HEK293 (cell line): ENCODE measurements at regions not wholly inside any gene's neighbourhood (a gene's known extent, or its start where the extent isn't known, plus 50 kb on each side); places are given as distances from the start of the nearest gene placed in this dataset.

Experiments
- CTCF ChIA-PET: fragments of 350-600 bp; formaldehyde crosslinking; extraction: SDS; loops from one replicate; lab custom pipeline; 2021; ENCODE audit warnings: antibody characterized with exemption; lab: Yijun Ruan, JAX
- POLR2A ChIA-PET: fragments of 300-600 bp; formaldehyde crosslinking; extraction: SDS; loops from one replicate; lab custom pipeline; 2020; ENCODE audit warnings: antibody characterized with exemption, inconsistent platforms; lab: Yijun Ruan, JAX
- H3K27ac ChIP-seq: fragments of 200-500 bp; sonication (Bioruptor generic); 2 replicates; pipeline ENCODE4 v1.5.1; 2014; ENCODE audit warnings: low read depth, low read length, control low read depth, inconsistent platforms; ENCODE audit errors: extremely low read depth
- H3K36me3 ChIP-seq, 2 experiments: fragments of 200-500 bp in 1 of 2; sonication (Bioruptor generic) in 1 of 2; 1 replicate in 1 of 2; 2 replicates in 1 of 2; pipeline ENCODE4 v1.5.1; 2014 to 2017; ENCODE audit warnings: inconsistent platforms in 2 of 2, low read length in 2 of 2; ENCODE audit not compliant: control insufficient read depth in 2 of 2, insufficient read depth in 1 of 2
- H3K4me1 ChIP-seq: fragments of 200-500 bp; sonication (Bioruptor generic); 2 replicates; pipeline ENCODE4 v1.5.1; 2014; ENCODE audit warnings: mild to moderate bottlenecking, low read length, inconsistent platforms; ENCODE audit not compliant: control insufficient read depth, insufficient read depth
- H3K4me3 ChIP-seq: 2 replicates; pipeline ENCODE4 v1.5.1; 2011; ENCODE audit warnings: low read depth, mild to moderate bottlenecking, control low read depth, low read length, moderate library complexity
- H3K9me3 ChIP-seq: fragments of 200-500 bp; sonication (Bioruptor generic); 2 replicates; pipeline ENCODE4 v1.5.1; 2014; ENCODE audit warnings: low read depth, low read length, inconsistent platforms; ENCODE audit not compliant: control insufficient read depth, insufficient read depth
- SP2 ChIP-seq: fragments of 450-650 bp; formaldehyde crosslinking; IDR thresholded peaks from 2 replicates; pipeline ENCODE4 v1.5.1; 2016; ENCODE audit warnings: missing biosample characterization, missing genetic modification characterization
- ZEB2 ChIP-seq: fragments of 450-650 bp; formaldehyde crosslinking; IDR thresholded peaks from 2 replicates; pipeline ENCODE4 v1.5.1; 2016; ENCODE audit warnings: missing biosample characterization, missing genetic modification characterization
- ZNF19 ChIP-seq: fragments of 450-650 bp; formaldehyde crosslinking; IDR thresholded peaks from 2 replicates; pipeline ENCODE4; 2016; ENCODE audit warnings: missing biosample characterization, missing genetic modification characterization, low read depth
- ZNF292 ChIP-seq: fragments of 450-650 bp; formaldehyde crosslinking; IDR thresholded peaks from 2 replicates; pipeline ENCODE4 v1.5.1; 2016; ENCODE audit warnings: low read depth, missing biosample characterization, missing genetic modification characterization, borderline replicate concordance
- ZNF302 ChIP-seq: fragments of 450-650 bp; formaldehyde crosslinking; IDR thresholded peaks from 2 replicates; pipeline ENCODE4 v1.5.1; 2016; ENCODE audit warnings: missing biosample characterization, missing genetic modification characterization, low read depth
- ZNF311 ChIP-seq: fragments of 450-650 bp; formaldehyde crosslinking; IDR thresholded peaks from 2 replicates; pipeline ENCODE4 v1.5.1; 2017; ENCODE audit warnings: missing biosample characterization, missing genetic modification characterization, borderline replicate concordance
- ZNF335 ChIP-seq: fragments of 450-650 bp; formaldehyde crosslinking; conservative IDR thresholded peaks from 2 replicates; pipeline ENCODE4 v1.5.1; 2016; ENCODE audit warnings: missing biosample characterization, missing genetic modification characterization
- ZNF416 ChIP-seq: fragments of 450-650 bp; formaldehyde crosslinking; IDR thresholded peaks from 2 replicates; pipeline ENCODE4 v1.5.1; 2016; ENCODE audit warnings: missing biosample characterization, missing genetic modification characterization
- ZNF423 ChIP-seq: fragments of 450-650 bp; formaldehyde crosslinking; IDR thresholded peaks from 2 replicates; pipeline ENCODE4 v1.5.1; 2016; ENCODE audit warnings: missing biosample characterization, missing genetic modification characterization
- ZNF473 ChIP-seq: fragments of 450-650 bp; formaldehyde crosslinking; IDR thresholded peaks from 2 replicates; pipeline ENCODE4 v1.5.1; 2017; ENCODE audit warnings: missing biosample characterization, missing genetic modification characterization
- ZNF529 ChIP-seq: fragments of 450-650 bp; formaldehyde crosslinking; IDR thresholded peaks from 2 replicates; pipeline ENCODE4 v1.5.1; 2017; ENCODE audit warnings: missing genetic modification characterization, missing biosample characterization; ENCODE audit not compliant: insufficient replicate concordance
- ZNF544 ChIP-seq: fragments of 450-650 bp; formaldehyde crosslinking; IDR thresholded peaks from 2 replicates; pipeline ENCODE4 v1.5.0; 2017; ENCODE audit warnings: missing biosample characterization, missing genetic modification characterization
- ZNF549 ChIP-seq: fragments of 450-650 bp; IDR thresholded peaks from 2 replicates; pipeline ENCODE4 v1.5.1; 2018; ENCODE audit warnings: missing biosample characterization, missing genetic modification characterization, mild to moderate bottlenecking, inconsistent platforms, moderate library complexity
- ZNF555 ChIP-seq: fragments of 450-650 bp; formaldehyde crosslinking; conservative IDR thresholded peaks from 2 replicates; pipeline ENCODE4 v1.5.1; 2017; ENCODE audit warnings: missing biosample characterization, mild to moderate bottlenecking, missing genetic modification characterization, inconsistent platforms
- ZNF571 ChIP-seq: fragments of 450-650 bp; formaldehyde crosslinking; IDR thresholded peaks from 2 replicates; pipeline ENCODE4 v1.5.0; 2017; ENCODE audit warnings: missing biosample characterization, missing genetic modification characterization
- ZNF707 ChIP-seq: fragments of 450-650 bp; formaldehyde crosslinking; IDR thresholded peaks from 2 replicates; pipeline ENCODE4 v1.5.1; 2016; ENCODE audit warnings: missing biosample characterization, missing genetic modification characterization
- TF ChIP-seq, protein P1 (sequence below): fragments of 450-650 bp; formaldehyde crosslinking; IDR thresholded peaks from 2 replicates; pipeline ENCODE4 v1.5.1; 2017; ENCODE audit warnings: missing biosample characterization, missing genetic modification characterization
- TF ChIP-seq, protein P2 (sequence below): fragments of 450-650 bp; formaldehyde crosslinking; IDR thresholded peaks from 2 replicates; pipeline ENCODE4 v1.5.1; 2016; ENCODE audit warnings: missing biosample characterization, missing genetic modification characterization
- TF ChIP-seq, protein P3 (sequence below): fragments of 450-650 bp; formaldehyde crosslinking; IDR thresholded peaks from 2 replicates; pipeline ENCODE4 v1.5.1; 2016; ENCODE audit warnings: missing biosample characterization, missing genetic modification characterization
- TF ChIP-seq, protein P4 (sequence below): fragments of 450-650 bp; formaldehyde crosslinking; IDR thresholded peaks from 2 replicates; pipeline ENCODE4 v1.5.1; 2016; ENCODE audit warnings: missing biosample characterization, missing genetic modification characterization
- TF ChIP-seq, protein P5 (sequence below): fragments of 450-650 bp; formaldehyde crosslinking; IDR thresholded peaks from 2 replicates; pipeline ENCODE4 v1.5.1; 2016; ENCODE audit warnings: missing biosample characterization, missing genetic modification characterization
- TF ChIP-seq, protein P6 (sequence below): fragments of 450-650 bp; formaldehyde crosslinking; IDR thresholded peaks from 2 replicates; pipeline ENCODE4 v1.5.1; 2016; ENCODE audit warnings: missing biosample characterization, missing genetic modification characterization
- TF ChIP-seq, protein P7 (sequence below): fragments of 450-650 bp; formaldehyde crosslinking; IDR thresholded peaks from 2 replicates; pipeline ENCODE4 v1.5.1; 2016; ENCODE audit warnings: missing biosample characterization, missing genetic modification characterization, borderline replicate concordance

DNA sequence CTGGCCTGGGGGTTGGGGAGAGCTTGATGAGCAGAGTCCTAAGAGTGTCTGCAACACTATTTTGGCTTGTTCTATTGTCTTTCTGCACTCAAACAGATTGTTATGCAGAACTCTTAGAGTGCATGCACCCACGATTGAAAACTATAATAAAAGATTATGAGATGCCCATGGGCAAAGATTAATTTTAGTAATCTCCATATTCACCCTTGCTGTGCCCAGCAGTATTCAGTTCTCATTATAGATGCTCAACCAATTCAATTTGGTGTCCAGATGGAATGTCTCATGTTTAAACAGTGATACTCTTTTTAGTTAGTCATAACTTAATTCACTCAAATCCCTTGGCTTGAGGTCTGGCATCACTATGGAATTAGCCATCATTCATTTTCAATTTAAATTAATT is 952.5 kb downstream of the CDH8 start:
- no peak overlapping the region for H3K4me3 ChIP-seq
- ChIA-PET CTCF (no interaction called here), POLR2A (no interaction called here)
- TF ChIP-seq ZNF335 (tag by site-specific recombination) (no peak), ZNF19 (tag by site-specific recombination) (no peak), ZNF416 (tag by site-specific recombination) (no peak), ZNF292 (tag by site-specific recombination) (no peak), ZNF549 (tag by site-specific recombination) (no peak), ZNF302 (tag by site-specific recombination) (no peak), ZNF571 (tag by site-specific recombination) (no peak), ZNF423 (no peak), ZNF529 (no peak), ZNF544 (tag by site-specific recombination) (no peak), ZNF555 (tag by site-specific recombination) (no peak)
- TF ChIP-seq, protein P1, sequence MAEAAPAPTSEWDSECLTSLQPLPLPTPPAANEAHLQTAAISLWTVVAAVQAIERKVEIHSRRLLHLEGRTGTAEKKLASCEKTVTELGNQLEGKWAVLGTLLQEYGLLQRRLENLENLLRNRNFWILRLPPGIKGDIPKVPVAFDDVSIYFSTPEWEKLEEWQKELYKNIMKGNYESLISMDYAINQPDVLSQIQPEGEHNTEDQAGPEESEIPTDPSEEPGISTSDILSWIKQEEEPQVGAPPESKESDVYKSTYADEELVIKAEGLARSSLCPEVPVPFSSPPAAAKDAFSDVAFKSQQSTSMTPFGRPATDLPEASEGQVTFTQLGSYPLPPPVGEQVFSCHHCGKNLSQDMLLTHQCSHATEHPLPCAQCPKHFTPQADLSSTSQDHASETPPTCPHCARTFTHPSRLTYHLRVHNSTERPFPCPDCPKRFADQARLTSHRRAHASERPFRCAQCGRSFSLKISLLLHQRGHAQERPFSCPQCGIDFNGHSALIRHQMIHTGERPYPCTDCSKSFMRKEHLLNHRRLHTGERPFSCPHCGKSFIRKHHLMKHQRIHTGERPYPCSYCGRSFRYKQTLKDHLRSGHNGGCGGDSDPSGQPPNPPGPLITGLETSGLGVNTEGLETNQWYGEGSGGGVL (tag by site-specific recombination) = no peak
- TF ChIP-seq, protein P2, sequence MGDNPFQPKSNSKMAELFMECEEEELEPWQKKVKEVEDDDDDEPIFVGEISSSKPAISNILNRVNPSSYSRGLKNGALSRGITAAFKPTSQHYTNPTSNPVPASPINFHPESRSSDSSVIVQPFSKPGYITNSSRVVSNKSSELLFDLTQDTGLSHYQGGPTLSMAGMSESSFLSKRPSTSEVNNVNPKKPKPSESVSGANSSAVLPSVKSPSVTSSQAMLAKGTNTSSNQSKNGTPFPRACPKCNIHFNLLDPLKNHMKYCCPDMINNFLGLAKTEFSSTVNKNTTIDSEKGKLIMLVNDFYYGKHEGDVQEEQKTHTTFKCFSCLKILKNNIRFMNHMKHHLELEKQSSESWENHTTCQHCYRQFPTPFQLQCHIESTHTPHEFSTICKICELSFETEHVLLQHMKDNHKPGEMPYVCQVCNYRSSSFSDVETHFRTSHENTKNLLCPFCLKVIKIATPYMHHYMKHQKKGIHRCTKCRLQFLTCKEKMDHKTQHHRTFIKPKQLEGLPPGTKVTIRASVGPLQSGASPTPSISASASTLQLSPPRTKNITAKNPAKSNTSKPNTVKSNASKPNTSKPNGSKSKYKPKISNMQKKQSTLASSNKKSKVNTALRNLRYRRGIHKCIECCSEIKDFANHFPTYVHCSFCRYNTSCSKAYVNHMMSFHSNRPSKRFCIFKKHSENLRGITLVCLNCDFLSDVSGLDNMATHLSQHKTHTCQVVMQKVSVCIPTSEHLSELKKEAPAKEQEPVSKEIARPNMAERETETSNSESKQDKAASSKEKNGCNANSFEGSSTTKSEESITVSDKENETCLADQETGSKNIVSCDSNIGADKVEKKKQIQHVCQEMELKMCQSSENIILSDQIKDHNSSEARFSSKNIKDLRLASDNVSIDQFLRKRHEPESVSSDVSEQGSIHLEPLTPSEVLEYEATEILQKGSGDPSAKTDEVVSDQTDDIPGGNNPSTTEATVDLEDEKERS (tag by site-specific recombination) = no peak
- TF ChIP-seq, protein P3, sequence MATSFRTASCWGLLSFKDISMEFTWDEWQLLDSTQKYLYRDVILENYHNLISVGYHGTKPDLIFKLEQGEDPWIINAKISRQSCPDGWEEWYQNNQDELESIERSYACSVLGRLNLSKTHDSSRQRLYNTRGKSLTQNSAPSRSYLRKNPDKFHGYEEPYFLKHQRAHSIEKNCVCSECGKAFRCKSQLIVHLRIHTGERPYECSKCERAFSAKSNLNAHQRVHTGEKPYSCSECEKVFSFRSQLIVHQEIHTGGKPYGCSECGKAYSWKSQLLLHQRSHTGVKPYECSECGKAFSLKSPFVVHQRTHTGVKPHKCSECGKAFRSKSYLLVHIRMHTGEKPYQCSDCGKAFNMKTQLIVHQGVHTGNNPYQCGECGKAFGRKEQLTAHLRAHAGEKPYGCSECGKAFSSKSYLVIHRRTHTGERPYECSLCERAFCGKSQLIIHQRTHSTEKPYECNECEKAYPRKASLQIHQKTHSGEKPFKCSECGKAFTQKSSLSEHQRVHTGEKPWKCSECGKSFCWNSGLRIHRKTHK = no peak
- H3K36me3 ChIP-seq = no peaks in the 10 kb centered on the region
- H3K9me3 ChIP-seq = no peaks in the 10 kb centered on the region
- H3K27ac ChIP-seq = no peak overlapping the region
- no peaks in the 10 kb centered on the region for H3K4me1 ChIP-seq

DNA sequence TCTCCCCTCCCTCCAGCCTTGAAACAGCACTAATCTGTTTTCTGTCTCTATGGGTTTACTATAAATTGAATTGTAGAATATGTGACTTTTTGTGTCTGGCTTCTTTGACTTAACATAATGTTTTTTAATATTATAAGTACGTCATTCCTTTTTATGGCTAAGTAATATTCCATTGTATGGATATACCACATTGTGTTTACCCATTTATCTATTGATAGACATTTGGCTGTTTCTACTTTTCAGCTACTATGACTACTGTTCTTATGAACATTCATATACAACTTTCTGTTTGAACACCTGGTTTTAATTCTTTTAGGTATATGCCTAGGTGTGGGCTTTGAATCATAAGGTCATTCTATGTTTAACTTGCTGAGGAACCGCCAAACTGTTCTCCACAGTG is 961.9 kb downstream of the CDH8 start:
- ChIA-PET CTCF (interaction anchor here (0.7 kb wide), 1 partner anchor 101 kb away, joined by 3 read pairs; no protein-coding TSS in a partner anchor), POLR2A (no interaction called here)
- H3K27ac ChIP-seq = no peak overlapping the region
- H3K4me1 ChIP-seq = no peaks in the 10 kb centered on the region
- H3K9me3 ChIP-seq = no peaks in the 10 kb centered on the region
- no peaks in the 10 kb centered on the region for H3K36me3 ChIP-seq
- no peak overlapping the region for H3K4me3 ChIP-seq
- TF ChIP-seq, protein P4, sequence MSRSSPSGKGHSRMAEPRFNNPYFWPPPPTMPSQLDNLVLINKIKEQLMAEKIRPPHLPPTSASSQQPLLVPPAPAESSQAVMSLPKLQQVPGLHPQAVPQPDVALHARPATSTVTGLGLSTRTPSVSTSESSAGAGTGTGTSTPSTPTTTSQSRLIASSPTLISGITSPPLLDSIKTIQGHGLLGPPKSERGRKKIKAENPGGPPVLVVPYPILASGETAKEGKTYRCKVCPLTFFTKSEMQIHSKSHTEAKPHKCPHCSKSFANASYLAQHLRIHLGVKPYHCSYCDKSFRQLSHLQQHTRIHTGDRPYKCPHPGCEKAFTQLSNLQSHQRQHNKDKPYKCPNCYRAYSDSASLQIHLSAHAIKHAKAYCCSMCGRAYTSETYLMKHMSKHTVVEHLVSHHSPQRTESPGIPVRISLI (tag by site-specific recombination) = no peak
- TF ChIP-seq, protein P5, sequence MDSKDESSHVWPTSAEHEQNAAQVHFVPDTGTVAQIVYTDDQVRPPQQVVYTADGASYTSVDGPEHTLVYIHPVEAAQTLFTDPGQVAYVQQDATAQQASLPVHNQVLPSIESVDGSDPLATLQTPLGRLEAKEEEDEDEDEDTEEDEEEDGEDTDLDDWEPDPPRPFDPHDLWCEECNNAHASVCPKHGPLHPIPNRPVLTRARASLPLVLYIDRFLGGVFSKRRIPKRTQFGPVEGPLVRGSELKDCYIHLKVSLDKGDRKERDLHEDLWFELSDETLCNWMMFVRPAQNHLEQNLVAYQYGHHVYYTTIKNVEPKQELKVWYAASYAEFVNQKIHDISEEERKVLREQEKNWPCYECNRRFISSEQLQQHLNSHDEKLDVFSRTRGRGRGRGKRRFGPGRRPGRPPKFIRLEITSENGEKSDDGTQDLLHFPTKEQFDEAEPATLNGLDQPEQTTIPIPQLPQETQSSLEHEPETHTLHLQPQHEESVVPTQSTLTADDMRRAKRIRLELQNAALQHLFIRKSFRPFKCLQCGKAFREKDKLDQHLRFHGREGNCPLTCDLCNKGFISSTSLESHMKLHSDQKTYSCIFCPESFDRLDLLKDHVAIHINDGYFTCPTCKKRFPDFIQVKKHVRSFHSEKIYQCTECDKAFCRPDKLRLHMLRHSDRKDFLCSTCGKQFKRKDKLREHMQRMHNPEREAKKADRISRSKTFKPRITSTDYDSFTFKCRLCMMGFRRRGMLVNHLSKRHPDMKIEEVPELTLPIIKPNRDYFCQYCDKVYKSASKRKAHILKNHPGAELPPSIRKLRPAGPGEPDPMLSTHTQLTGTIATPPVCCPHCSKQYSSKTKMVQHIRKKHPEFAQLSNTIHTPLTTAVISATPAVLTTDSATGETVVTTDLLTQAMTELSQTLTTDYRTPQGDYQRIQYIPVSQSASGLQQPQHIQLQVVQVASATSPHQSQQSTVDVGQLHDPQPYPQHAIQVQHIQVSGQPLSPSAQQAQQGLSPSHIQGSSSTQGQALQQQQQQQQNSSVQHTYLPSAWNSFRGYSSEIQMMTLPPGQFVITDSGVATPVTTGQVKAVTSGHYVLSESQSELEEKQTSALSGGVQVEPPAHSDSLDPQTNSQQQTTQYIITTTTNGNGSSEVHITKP = no peak
- TF ChIP-seq ZNF707 (tag by site-specific recombination) (no peak), ZNF311 (no peak), ZEB2 (tag by site-specific recombination) (no peak), SP2 (tag by site-specific recombination) (no peak), ZNF473 (no peak)
- TF ChIP-seq, protein P6, sequence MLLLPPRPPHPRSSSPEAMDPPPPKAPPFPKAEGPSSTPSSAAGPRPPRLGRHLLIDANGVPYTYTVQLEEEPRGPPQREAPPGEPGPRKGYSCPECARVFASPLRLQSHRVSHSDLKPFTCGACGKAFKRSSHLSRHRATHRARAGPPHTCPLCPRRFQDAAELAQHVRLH (tag by site-specific recombination) = no peak
- TF ChIP-seq, protein P7, sequence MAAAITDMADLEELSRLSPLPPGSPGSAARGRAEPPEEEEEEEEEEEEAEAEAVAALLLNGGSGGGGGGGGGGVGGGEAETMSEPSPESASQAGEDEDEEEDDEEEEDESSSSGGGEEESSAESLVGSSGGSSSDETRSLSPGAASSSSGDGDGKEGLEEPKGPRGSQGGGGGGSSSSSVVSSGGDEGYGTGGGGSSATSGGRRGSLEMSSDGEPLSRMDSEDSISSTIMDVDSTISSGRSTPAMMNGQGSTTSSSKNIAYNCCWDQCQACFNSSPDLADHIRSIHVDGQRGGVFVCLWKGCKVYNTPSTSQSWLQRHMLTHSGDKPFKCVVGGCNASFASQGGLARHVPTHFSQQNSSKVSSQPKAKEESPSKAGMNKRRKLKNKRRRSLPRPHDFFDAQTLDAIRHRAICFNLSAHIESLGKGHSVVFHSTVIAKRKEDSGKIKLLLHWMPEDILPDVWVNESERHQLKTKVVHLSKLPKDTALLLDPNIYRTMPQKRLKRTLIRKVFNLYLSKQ (tag by site-specific recombination) = no peak
